T follicular helper cell (primary cell): ENCODE measurements at regions not wholly inside any gene's neighbourhood (a gene's known extent, or its start where the extent isn't known, plus 50 kb on each side); places are given as distances from the start of the nearest gene placed in this dataset.

Source experiments
- DNase-seq: peaks from one replicate; pipeline ENCODE4 v3.0.0-alpha.2; 2020; ENCODE audit warnings: low read depth

- DNase-seq: no peak
These were observed 230.5 kb downstream of the PIK3C3 start for GRCh38 chr18:42185486-42185885.

DNA sequence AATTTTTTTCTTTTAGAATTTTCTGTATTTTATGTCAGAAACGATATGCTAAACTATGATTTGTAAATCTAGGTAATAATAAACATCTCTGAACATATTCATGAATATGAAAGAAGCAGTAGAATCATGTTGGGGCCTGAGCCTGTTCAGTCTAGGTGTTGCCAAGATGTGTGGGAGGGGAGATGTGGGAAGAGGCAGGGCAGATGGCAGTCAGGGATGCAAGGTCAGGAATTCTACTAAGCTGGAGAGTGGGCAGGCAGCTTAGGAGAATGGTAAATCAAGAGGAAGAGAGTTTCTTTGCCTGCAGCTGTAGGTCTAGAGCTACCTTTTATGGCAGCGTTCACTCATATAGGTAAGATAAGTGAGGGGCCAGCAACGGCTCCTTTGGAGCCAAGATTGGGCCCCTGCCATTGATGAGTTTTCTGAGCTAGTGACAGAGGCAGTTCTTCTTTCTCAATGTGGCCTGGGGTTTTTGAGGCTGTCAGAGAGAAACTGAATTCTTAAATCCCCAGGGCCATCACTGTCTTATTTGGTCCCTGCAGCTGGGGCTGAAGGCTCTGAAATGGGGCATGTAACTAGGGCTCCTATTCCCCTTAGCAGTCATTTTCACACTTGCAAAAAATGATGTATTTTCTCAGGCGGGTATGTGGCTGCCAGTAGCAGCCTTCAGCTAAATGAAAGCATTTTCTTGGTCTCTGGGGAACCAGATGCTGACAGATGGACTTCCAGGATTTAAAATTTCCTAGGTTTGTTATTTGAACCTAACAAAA lies 232.8 kb downstream of the PIK3C3 start:
- no peak for DNase-seq

GRCh38 chr18:42190643-42191042 lies 235.6 kb downstream of the PIK3C3 start:
- DNase-seq: no peak

DNA sequence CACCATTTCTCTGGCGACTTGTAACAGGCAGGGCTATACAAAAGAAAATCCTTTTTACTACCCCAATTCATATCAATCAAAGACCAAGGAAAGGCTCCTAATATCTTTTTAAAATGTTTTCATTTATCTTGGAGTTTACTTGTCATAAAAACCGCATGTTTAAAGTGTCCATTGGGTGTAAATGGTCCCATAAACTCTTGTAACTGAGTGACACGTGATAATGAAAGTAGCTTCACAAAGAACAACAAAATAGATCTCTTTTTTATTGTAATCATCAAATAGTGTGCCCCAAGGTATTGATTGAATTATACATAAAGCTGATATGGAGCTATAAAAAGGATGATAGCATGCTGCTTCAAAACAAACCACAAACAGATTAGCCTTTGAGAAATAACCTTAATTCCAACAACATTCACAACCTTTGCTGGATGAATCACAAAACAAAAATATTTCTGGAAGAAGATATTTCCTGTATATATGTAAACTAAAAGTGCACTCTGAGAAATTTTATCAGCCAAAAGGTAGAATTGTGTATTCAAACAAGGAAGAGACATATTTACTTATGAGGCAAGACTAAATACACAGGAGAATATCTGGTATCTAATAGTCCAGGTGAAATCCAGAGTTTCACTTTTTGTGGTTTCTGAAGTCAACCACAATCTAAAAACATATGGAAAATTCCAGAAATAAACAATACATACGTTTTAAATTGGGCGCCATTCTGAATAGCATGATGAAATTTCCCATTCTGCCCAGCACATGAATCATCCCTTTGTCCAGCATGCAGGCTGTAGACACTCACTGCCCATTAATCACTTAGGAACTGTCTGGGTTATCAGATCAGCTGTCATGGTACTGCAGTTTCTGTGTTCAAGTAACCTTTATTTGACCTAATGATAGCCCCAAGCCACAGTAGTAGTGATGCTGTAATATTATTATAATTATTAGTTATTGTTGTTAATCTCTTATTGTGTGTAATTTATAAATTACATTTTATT lies 237.5 kb downstream of the PIK3C3 start:
- DNase-seq: no peak

GRCh38 chr18:42196651-42197050 lies 241.6 kb downstream of the PIK3C3 start:
- DNase-seq: no peak

DNA sequence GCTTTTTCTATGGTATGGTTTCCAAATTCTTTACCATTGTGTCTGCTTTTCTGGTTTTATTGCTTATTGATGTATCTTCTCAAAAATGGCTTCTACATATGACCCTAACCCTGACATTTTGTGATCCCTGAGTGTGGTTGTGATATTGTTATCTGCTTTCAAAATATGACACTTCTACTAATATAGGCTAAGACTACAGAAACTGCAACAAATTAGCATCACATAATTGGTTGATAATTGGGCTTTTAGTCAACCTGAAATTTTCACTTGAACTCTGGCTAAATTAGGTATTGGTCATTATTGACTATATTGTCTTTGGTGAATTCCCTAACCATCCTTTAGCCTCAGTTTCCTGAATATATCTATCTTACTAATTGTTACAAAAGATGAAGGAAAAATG lies 246.1 kb downstream of the PIK3C3 start:
- DNase-seq: no peak

DNA sequence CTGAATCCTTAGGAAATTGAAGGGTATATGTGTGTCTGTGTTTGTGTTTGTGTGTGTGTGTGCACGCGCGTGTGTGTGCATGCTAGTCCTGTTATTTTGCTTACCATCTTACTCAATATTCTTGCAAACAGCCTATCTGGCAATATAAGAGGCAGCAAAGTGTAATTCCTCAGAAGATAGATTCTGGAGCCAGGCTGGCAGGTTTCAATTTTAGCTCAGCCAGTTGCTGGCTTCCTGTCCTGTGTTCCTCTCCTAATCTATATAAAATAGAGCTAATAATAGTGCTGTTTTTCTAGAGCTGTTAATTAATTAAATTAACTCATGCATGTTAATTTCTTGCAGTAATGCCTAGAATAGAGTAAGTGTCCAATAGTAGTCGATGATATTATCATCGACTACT lies 256.2 kb downstream of the PIK3C3 start:
- no peak for DNase-seq

- no peak for DNase-seq
These were observed 267.5 kb downstream of the PIK3C3 start for GRCh38 chr18:42222557-42222956.

GRCh38 chr18:42228581-42228980 lies 273.5 kb downstream of the PIK3C3 start:
- DNase-seq: no peak

DNA sequence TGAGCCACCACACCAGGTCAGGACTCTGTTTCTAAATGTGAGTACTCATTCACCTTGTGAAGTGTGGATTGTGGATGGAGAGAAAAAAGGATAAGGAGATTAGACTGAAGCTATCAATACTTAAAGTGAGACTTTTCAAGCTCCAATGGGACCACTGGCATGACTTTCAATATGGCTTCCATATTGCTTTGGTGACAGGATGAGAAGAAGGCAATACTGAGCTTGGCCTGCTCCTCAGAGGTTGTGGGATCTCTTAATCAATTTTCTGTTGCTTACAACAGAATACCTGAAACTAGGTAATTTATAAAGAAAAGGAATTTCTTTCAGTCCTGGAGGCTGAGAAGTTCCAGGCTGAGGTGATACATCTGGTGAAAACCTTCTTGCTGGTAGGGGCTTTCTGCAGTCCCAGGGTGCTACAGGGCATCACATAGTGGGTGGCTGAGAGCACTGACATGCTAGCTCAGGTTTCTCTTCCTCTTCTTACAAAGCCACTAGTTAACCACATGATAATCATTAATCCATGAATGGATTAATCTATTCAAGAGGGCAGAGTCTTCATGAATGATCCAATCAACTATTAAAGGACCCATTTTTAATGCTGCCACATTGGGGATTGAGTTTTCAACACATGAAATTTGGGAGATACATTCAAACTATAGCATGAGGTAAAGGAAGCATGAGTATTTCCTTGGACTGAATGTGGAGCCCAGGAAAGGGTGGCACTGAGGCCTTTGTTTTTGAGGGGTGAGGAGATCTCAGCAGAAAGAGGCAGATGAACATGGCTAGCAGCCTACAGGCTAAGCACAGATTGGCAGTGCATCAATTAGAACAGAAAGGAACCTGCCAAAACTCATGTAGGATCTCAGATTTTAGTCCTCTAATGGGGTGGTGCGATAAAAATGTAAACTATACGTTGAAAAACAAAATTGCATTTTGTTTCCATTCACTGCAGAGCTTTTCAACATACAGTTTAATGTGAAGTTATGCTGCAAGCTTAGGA lies 274.5 kb downstream of the PIK3C3 start:
- no peak for DNase-seq

DNA sequence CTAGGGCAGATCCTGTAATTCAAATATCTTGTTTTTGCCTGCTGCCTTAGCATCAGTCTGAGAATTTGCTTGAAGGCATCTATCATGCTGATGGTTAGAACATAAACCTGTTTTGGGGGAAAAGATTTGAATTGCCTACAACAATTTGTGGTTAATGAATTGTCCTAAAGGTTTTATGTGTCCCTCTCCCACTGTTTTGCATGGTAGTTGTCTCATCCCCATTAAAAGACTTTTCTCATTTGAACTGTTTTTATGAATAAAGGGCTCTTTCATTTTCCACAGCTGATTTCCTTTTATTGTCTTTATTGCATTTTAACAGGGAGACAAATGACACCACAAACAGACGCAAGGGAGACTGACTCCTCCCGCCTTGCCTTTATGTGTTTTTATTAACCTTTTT lies 275.6 kb downstream of the PIK3C3 start:
- DNase-seq: no peak

- no peak for DNase-seq
These were observed 276.2 kb downstream of the PIK3C3 start for GRCh38 chr18:42231284-42231683.

DNA sequence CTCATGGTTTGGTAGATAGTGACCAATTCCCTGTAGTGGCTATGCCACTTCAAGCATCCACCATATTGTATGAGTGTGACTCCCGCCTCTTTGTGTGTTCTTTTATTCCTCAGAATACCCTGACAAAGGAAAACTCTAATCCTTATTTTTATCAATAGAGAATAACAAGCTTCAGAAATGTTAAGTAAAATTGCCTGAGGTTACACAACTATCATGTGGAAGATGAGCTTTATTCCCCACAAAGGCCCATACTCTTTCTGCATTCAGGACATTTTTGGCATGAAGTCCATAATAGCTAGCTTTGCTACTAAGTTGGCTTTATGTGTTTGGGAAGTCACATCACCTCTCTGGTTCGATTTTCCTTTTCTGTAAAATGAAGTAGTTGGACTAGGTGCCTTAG lies 276.8 kb downstream of the PIK3C3 start:
- no peak for DNase-seq

DNA sequence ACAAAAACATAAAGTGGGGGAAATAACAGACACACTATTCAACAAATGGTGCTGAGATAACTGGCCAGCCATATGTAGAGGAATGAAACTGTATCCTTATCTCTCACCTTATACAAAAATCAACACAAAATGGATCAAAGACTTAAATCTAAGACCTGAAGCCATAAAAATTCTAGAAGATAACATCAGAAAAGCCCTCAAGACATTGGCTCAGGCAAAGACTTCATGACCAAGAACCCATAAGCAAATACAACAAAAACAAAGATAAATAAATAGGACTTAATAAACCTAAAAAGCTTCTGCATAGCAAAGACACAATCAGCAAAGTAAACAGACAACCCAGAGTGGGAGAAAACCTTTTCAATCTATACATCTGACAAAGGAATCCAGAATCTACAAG lies 278.9 kb downstream of the PIK3C3 start:
- no peak for DNase-seq

DNA sequence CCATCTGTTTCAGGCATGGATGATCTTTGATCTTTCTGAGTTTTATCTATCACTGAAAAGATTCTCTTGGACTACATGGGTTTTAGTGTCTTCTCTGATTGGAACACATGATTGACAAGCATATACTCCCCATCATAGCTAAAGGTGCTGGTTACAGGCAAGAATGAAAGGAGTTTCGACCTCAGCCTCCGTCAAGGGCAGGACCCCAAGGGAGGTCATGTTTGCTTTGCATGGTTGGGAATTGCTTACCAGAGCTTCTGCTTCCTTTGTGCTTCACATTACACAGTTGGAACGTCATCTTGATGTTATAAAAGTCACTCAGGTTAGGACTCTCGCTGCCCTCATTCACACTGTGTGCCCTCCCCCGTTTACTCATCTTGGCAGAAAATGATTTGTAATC lies 287.7 kb downstream of the PIK3C3 start:
- no peak for DNase-seq

DNA sequence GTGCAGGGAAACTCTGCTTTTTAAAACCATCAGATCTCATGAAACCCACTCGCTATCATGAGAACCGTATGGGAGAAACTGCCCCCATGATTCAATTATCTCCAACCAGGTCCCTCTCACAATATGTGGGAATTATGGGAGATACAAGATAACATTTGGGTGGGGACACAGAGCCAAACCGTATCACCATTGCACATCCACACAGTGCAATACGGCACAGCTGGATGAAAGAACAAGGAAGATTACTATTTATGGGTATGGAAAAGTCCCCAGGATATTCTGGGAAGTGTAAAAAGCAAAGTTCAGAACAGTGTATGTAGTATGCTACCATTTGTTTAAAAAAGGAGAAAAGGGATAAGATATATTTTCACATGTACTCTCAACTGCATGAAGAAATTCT lies 290.1 kb downstream of the PIK3C3 start:
- no peak for DNase-seq

DNA sequence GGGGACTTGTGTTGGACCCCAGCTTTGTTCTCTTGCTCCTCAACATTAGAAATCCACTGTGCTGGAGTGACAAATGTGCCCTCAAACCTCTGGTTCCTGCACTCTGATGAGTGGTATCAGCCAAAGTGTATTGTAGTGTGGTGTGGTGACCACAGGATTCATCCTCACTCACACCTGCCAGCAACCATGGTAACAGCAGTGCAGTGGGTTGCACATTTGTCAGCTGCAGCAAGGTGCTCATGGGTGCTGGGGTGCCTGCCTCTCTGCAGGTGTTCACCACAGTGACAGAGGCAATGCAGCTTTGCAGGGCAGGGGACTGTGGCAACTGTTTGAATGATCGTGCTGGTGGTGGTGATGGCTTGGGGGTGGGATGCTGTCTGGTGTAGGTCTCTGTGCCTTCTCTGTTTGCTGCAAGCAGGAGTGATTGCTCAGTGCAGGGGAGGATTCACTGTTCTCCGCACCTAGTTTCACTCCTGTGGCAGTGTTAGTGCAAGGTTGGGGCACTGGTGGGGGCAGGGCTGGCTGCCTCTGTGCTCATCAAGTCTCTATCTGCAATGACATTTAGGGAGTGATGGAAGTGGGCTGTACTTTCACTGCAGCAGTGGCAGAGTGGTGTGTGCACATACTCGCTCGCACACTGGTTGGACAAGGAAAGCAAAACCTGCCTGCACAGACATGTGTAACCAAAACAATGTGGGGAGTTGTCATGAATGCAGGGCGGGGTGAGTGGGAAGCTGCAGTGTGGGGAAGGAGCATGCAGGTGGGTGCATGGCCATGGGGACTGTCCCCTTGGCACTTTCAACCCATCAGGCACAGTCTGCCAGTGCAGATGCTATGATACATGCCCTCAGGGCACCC lies 301.1 kb downstream of the PIK3C3 start:
- DNase-seq: no peak

DNA sequence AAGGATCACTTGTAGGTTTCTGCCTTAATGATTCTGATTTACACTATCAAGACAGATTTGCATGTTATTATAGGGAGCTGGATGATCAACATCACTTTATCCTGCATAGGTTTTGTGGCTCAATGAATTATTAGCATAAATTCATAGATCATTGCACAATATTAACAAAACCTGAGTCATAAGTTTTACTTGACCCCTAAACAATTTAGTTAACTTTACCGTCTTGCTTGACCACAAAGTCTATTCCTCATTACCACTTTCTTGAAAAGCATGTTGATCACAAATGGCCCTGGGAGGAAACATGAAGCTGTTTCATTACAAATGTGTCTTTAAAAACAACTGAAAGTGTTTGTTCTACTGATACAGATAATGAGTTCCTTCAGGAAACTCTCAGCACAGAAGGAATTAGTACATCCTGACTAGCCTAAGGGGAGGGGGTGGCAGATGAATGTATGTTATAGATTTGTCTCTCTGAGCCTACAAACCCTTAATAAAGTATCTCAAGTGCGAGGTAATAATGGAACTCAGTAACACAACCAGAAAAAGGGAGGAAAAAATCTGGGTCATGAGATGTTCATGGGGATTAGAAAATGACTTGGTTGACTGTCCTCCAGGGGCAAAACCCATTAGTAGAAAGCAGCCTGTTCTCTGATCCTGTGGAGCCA lies 303.4 kb downstream of the PIK3C3 start:
- DNase-seq: no peak

GRCh38 chr18:42261731-42262130 lies 306.7 kb downstream of the PIK3C3 start:
- no peak for DNase-seq

GRCh38 chr18:42264497-42264896 lies 309.5 kb downstream of the PIK3C3 start:
- no peak for DNase-seq
